Choroid plexus epithelial cell (primary cell): ENCODE measurements at regions not wholly inside any gene's neighbourhood (a gene's known extent, or its start where the extent isn't known, plus 50 kb on each side); places are given as distances from the start of the nearest gene placed in this dataset.
"Not testable (repeated sequence)": the region's sequence is repeated elsewhere in the genome, so short reads cannot be mapped to it uniquely, and the experiment has no call there.

ENCODE experiments used
- DNase-seq: peaks from one replicate; pipeline ENCODE4 v3.0.0-alpha.2; 2010; ENCODE audit warnings: low read depth
- H3K4me3 ChIP-seq: 2 replicates; pipeline ENCODE4 v1.5.1; 2011; ENCODE audit warnings: low read depth, mild to moderate bottlenecking, control low read depth, low read length, moderate library complexity
- CTCF ChIP-seq: conservative IDR thresholded peaks from 2 replicates; pipeline ENCODE4 v1.5.1; 2011; ENCODE audit warnings: low read depth, mild to moderate bottlenecking, control low read depth, inconsistent platforms, low read length, moderate library complexity

GRCh38 chr3:166593776-166594175, 756.6 kb upstream of the BCHE start:
- no peak for TF ChIP-seq CTCF
- no peak for DNase-seq
- H3K4me3 ChIP-seq = no peak overlapping the region

GRCh38 chr3:166582236-166582635, 745.0 kb upstream of the BCHE start:
- H3K4me3 ChIP-seq = no peak overlapping the region
- DNase-seq = peak; percentile 0
- no peak for TF ChIP-seq CTCF

- no peak for TF ChIP-seq CTCF
- H3K4me3 ChIP-seq = no peak overlapping the region
- DNase-seq = no peak
Observed at GRCh38 chr3:166580561-166580960, 743.3 kb upstream of the BCHE start.

- no peak for TF ChIP-seq CTCF
- no peak overlapping the region for H3K4me3 ChIP-seq
- no peak for DNase-seq
Observed at GRCh38 chr3:166575161-166575560, 737.9 kb upstream of the BCHE start.

GRCh38 chr3:166571686-166572085, 734.5 kb upstream of the BCHE start:
- H3K4me3 ChIP-seq, DNase-seq: not testable (repeated sequence)

- H3K4me3 ChIP-seq = no peak overlapping the region
- TF ChIP-seq CTCF = no peak
Observed at GRCh38 chr3:166570102-166570501, 732.9 kb upstream of the BCHE start.

GRCh38 chr3:166569589-166569988, 732.4 kb upstream of the BCHE start:
- H3K4me3 ChIP-seq = no peak overlapping the region
- TF ChIP-seq CTCF = no peak
- DNase-seq = no peak

More at GRCh38 chr3:166570102-166570501, 732.9 kb upstream of the BCHE start:
- no peak for DNase-seq

- no peak for TF ChIP-seq CTCF
- H3K4me3 ChIP-seq = no peak overlapping the region
- DNase-seq = no peak
Observed at GRCh38 chr3:166560253-166560652, 723.0 kb upstream of the BCHE start.
